ENCODE measurements at regions not wholly inside any gene's neighbourhood (a gene's known extent, or its start where the extent isn't known, plus 50 kb on each side); places are given as distances from the start of the nearest gene placed in this dataset.

- Histone ChIP-seq H3K4me3 (no peak overlapping the region), H3K36me3 (no peaks in the 10 kb centered on the region), H3K27ac (no peak overlapping the region), H3K27me3 (no peaks in the 10 kb centered on the region), H3K4me1 (0 out of 2 replicates have a peak, but pooled peaks cover 2% of the 10 kb centered on the region), H3K9me3 (replicated peaks) (no peaks in the 10 kb centered on the region)
- DNase-seq: peak; percentile 2 to 25
These were observed 258.2 kb downstream of the PPP1R2C start for GRCh38 chrX:42519666-42520231.

GRCh38 chrX:42515939-42516338 lies 262.0 kb downstream of the PPP1R2C start:
- Histone ChIP-seq H3K27me3 (no peaks in the 10 kb centered on the region), H3K36me3 (no peaks in the 10 kb centered on the region), H3K9me3 (replicated peaks) (no peaks in the 10 kb centered on the region), H3K4me3 (no peak overlapping the region), H3K4me1 (no peaks in the 10 kb centered on the region), H3K27ac (no peak overlapping the region)
- DNase-seq: no peak

DNA sequence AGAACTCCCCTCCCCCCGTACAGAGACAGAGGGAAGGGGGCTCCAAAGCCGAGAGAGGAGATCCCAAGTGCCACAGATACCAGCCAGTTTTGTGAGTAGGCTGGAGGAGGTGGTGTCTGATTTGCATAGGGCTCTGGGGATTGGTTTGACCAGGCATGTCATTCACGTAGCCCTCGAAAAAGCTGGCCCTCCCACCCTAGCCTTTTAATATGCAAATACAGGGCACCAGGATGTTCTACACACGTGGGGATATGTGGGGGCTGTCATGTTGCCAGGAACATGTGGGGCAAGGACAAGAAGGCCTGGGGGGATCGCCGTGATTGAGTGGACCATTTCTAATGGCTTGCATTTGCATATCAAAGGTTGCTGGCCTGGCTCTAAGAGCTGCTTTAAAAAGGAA lies 272.9 kb downstream of the PPP1R2C start:
- DNase-seq: peak in 1 of 2 experiments; percentile 1
- H3K4me1 ChIP-seq: no peaks in the 10 kb centered on the region
- H3K27me3 ChIP-seq: no peaks in the 10 kb centered on the region
- H3K4me3 ChIP-seq: no peak overlapping the region
- H3K36me3 ChIP-seq: no peaks in the 10 kb centered on the region
- H3K27ac ChIP-seq: no peak overlapping the region
- no peaks in the 10 kb centered on the region for H3K9me3 ChIP-seq (replicated peaks)

- H3K9me3 ChIP-seq (replicated peaks): no peaks in the 10 kb centered on the region
- DNase-seq: no peak
- no peaks in the 10 kb centered on the region for H3K27me3 ChIP-seq
- no peaks in the 10 kb centered on the region for H3K4me1 ChIP-seq
- H3K27ac ChIP-seq: no peak overlapping the region
- H3K4me3 ChIP-seq: no peak overlapping the region
- H3K36me3 ChIP-seq: no peaks in the 10 kb centered on the region
These were observed 278.3 kb downstream of the PPP1R2C start for GRCh38 chrX:42499620-42500019.

DNA sequence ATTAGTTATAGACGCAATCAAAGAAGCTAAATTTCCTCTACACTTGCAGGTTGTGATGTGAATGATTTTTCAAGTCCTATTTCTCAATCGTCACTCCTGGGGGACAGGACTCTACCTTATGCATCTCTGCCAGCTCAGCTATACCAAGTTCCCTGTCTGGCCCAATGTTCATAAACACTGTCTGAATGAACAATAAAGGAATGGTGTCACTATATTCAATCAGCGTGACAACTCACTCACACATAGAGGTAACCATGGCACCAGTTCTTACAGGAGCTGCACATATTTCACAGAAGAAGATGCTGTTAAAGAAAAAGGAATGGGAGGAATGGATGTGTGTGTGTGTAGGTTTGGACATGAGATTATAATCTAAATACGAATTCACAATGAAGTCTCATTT lies 280.6 kb downstream of the PPP1R2C start:
- Histone ChIP-seq H3K9me3 (replicated peaks) (no peaks in the 10 kb centered on the region), H3K4me1 (no peaks in the 10 kb centered on the region), H3K27me3 (no peaks in the 10 kb centered on the region), H3K27ac (no peak overlapping the region), H3K36me3 (no peaks in the 10 kb centered on the region), H3K4me3 (no peak overlapping the region)
- no peak for DNase-seq

DNA sequence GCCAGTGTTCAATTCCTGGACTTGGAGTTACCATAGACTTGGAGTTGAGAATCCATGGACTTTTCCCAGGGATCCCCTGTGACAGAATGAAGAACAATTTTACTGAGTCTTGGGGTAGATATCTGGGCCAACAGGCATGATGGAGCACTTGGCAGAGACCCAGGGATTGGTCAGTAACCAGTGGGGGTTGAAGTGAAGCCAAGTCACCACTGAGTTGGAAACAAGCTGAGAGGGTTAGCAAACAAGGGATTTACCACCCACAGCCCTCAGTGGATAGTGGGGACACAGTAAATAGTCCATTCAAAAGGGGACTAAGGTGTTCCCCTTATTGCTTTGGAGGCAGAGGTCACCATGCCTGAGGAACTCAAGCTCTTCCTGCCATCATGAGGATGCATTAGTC lies 281.7 kb downstream of the PPP1R2C start:
- Histone ChIP-seq H3K4me1 (no peaks in the 10 kb centered on the region), H3K9me3 (replicated peaks) (no peaks in the 10 kb centered on the region), H3K27ac (no peak overlapping the region), H3K27me3 (no peaks in the 10 kb centered on the region), H3K4me3 (no peak overlapping the region), H3K36me3 (no peaks in the 10 kb centered on the region)
- DNase-seq: no peak

- Histone ChIP-seq H3K27me3 (no peaks in the 10 kb centered on the region), H3K4me3 (no peak overlapping the region), H3K36me3 (no peaks in the 10 kb centered on the region), H3K9me3 (replicated peaks) (no peaks in the 10 kb centered on the region), H3K27ac (no peak overlapping the region), H3K4me1 (no peaks in the 10 kb centered on the region)
- DNase-seq: no peak
These were observed 282.8 kb downstream of the PPP1R2C start for GRCh38 chrX:42495139-42495538.

DNA sequence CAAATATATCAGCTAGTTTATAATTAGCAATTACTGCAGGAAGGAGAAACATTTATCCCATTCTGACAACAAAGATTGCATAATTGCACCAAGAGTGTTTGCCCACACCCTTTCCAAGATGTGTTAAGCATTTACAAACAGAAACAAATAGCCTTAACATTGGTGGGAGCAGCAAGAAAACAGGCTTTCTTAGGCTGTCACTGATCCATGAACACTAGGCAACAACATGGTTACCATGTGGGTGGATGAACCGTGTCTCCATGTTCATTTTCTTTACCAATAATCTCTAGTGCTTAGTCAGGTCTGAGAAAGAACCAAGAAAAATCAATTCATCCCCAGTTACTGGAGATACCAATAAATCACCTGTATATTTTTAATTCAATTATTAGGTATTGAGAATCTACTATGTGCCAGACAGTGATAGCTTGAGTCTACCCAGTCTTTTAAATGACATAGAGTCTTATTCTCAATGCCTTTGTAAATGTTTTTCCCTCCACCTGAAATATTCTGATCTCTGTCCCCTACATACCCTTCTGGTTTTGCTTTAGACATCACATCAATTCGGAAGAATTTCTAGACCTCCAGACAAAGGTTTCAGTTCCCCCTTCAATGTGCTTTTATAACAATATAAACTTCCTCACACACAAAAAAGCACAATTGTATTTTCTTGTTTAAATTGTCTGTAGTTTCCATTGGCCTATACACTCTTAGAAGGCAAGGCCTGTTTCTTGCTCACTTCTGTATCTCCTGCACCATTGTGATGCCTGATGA lies 286.6 kb downstream of the PPP1R2C start:
- no peak for DNase-seq
- no peaks in the 10 kb centered on the region for H3K36me3 ChIP-seq

GRCh38 chrX:42490111-42490510 lies 287.9 kb downstream of the PPP1R2C start:
- Histone ChIP-seq H3K27me3 (no peaks in the 10 kb centered on the region), H3K4me3 (no peak overlapping the region), H3K36me3 (no peaks in the 10 kb centered on the region), H3K27ac (no peak overlapping the region), H3K4me1 (no peaks in the 10 kb centered on the region), H3K9me3 (replicated peaks) (no peaks in the 10 kb centered on the region)
- DNase-seq: no peak

More for the DNA sequence above, 286.6 kb downstream of the PPP1R2C start:
- H3K27ac ChIP-seq: no peak overlapping the region
- H3K4me1 ChIP-seq: no peaks in the 10 kb centered on the region
- no peaks in the 10 kb centered on the region for H3K9me3 ChIP-seq (replicated peaks)
- H3K27me3 ChIP-seq: no peaks in the 10 kb centered on the region
- H3K4me3 ChIP-seq: no peak overlapping the region

DNA sequence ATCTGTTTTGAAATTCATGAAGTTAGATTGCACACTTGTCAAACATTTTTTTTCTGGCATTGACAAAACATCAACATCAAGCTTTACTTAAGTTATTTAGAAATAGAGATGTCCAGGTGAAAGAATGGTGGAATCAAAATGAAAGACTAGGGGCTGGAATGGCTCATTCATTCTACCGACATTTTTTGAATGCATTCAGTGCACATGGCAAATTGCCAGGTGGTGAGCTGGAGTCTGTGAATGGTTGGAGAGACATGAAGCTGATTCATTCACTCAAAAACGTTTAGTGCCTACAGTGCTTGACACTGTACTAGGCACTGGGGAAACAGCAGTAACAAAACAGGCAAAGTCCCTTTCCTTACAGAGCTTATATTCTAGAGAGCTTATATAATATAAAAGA lies 292.4 kb downstream of the PPP1R2C start:
- no peaks in the 10 kb centered on the region for H3K36me3 ChIP-seq
- no peaks in the 10 kb centered on the region for H3K27me3 ChIP-seq
- H3K27ac ChIP-seq: no peak overlapping the region
- H3K9me3 ChIP-seq (replicated peaks): no peaks in the 10 kb centered on the region
- H3K4me1 ChIP-seq: no peaks in the 10 kb centered on the region
- DNase-seq: peak in 1 of 2 experiments; percentile 6
- H3K4me3 ChIP-seq: no peak overlapping the region

DNA sequence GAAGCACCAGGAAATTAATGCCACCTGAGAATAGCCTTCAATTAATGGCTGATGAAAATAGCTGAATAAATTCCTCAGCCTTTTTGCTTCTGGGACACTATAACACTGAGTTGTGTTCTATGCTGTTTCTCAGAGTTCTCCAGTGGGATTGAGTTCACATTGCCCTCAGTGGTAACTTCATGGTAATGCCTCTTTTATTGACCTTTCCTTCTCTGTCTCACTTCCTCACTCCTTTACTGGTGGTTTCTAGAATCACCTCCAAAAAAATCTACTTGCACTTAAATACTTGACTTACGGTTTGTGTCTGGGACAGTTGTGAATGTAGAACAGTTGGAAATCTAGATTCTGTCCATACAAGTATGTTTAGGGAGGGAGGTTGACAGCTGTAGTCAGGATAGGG lies 293.7 kb downstream of the PPP1R2C start:
- no peaks in the 10 kb centered on the region for H3K4me1 ChIP-seq
- no peak overlapping the region for H3K4me3 ChIP-seq
- no peak for DNase-seq

GRCh38 chrX:42477396-42477795 lies 300.6 kb downstream of the PPP1R2C start:
- DNase-seq: no peak
- Histone ChIP-seq H3K36me3 (no peaks in the 10 kb centered on the region), H3K4me3 (no peak overlapping the region), H3K27ac (no peak overlapping the region), H3K9me3 (replicated peaks) (no peaks in the 10 kb centered on the region), H3K4me1 (no peaks in the 10 kb centered on the region), H3K27me3 (no peaks in the 10 kb centered on the region)

More for the DNA sequence above, 293.7 kb downstream of the PPP1R2C start:
- Histone ChIP-seq H3K36me3 (no peaks in the 10 kb centered on the region), H3K27me3 (no peaks in the 10 kb centered on the region), H3K27ac (no peak overlapping the region), H3K9me3 (replicated peaks) (no peaks in the 10 kb centered on the region)

GRCh38 chrX:42472727-42473126 lies 305.2 kb downstream of the PPP1R2C start:
- no peaks in the 10 kb centered on the region for H3K9me3 ChIP-seq (replicated peaks)
- H3K27me3 ChIP-seq: no peaks in the 10 kb centered on the region
- no peaks in the 10 kb centered on the region for H3K36me3 ChIP-seq
- no peak for DNase-seq
- no peak overlapping the region for H3K27ac ChIP-seq
- H3K4me1 ChIP-seq: no peaks in the 10 kb centered on the region
- H3K4me3 ChIP-seq: no peak overlapping the region

DNA sequence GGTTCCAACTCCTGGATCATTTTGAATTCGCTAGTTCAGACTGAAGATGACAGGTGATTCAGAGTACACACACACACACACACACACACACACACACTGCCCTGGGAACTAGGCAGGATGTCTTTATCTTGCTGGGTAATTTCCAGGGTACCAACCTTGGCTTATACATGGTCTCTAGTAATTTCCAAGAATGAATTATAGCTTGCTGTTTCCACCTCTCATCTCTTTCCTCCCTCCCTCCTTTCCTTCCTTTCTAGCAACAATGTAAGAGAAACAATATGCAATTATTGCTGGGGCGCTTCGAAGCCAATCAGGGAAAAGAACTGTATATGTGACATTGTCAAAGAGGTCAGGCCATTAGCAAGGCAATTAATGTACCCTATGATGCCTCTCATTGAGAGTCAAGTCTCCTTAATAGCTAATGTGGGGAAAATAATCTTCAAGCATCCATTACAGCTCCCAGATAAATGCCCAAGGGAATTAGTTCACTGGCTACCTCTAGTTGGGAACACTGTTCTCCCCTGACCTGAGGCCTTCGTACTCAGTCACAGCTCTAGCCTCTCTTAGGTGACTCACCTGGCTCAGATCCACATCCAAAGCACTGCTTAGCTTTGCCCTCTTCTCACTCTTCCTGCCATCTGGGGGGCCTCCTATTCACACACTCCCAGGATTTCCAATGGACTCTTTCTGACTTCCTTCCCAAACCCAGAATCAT lies 311.5 kb downstream of the PPP1R2C start:
- H3K36me3 ChIP-seq: no peaks in the 10 kb centered on the region
- H3K4me3 ChIP-seq: no peak overlapping the region
- no peak for DNase-seq
- H3K27ac ChIP-seq: no peak overlapping the region
- H3K27me3 ChIP-seq: no peaks in the 10 kb centered on the region
- H3K9me3 ChIP-seq (replicated peaks): no peaks in the 10 kb centered on the region
- no peaks in the 10 kb centered on the region for H3K4me1 ChIP-seq

GRCh38 chrX:42465821-42466220 lies 312.1 kb downstream of the PPP1R2C start:
- Histone ChIP-seq H3K9me3 (replicated peaks) (no peaks in the 10 kb centered on the region), H3K27me3 (no peaks in the 10 kb centered on the region), H3K4me3 (no peak overlapping the region), H3K4me1 (no peaks in the 10 kb centered on the region), H3K27ac (no peak overlapping the region), H3K36me3 (no peaks in the 10 kb centered on the region)
- DNase-seq: no peak

All from SJCRH30 (cell line).